ENCODE measurements at regions not wholly inside any gene's neighbourhood (a gene's known extent, or its start where the extent isn't known, plus 50 kb on each side); places are given as distances from the start of the nearest gene placed in this dataset.

DNA sequence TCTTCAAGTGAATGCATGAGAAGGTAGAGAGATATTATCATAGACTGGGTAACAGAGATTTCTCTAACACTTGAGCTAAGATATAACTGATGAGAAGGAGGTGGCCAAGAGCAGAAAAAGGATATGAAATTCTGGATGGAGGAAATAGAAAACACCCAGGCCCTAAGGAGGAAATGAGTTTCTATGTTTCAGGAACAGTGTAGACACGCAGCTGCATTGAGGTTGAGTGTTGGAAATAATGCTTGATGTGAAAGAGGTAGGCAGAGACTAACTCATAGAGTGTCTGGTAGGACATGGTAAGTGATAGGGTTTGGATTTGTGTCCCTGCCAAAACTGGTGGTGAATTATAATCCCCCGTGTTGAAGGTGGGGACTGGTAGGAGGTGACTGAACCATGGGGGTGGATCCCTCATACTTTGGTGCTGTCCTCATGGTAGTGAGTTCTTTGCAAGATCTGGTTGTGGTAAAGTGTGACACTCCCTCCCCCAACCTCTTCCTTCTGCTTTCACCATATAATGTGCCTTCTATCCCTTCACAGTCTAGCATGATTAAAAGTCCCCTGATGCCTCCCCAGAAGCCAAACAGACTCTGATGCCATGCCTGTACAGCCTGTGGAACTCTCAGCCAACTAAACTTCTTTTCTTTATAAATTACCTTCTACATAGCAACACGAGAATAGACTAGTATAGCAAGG lies 787.3 kb downstream of the EDEM1 start:
- no TSS peak for BruUV-seq (replicated peaks)
- POLR2A ChIA-PET = interaction anchor here (1.5 kb wide), 1 partner anchor 10 kb away, joined by 3 read pairs; no protein-coding TSS in a partner anchor
- CTCF ChIA-PET (ENCODE audit: unreplicated experiment) = no interaction called here
- Histone ChIP-seq H3K9me3 (ENCODE audit: low read length) (no peaks in the 10 kb centered on the region), H4K20me1 (ENCODE audit: insufficient read depth, low read length) (no peaks in the 10 kb centered on the region), H3K79me2 (ENCODE audit: insufficient read depth, low read depth, low read length) (no peaks in the 10 kb centered on the region), H3K4me1 (ENCODE audit: insufficient read depth, low read length, poor library complexity, severe bottlenecking) (no peaks in the 10 kb centered on the region), H3K27ac (ENCODE audit: low read depth, low read length, poor library complexity, severe bottlenecking) (no peak overlapping the region), H3K36me3 (ENCODE audit: insufficient read depth, low read length) (no peaks in the 10 kb centered on the region), H2AFZ (ENCODE audit: low read length) (no peak overlapping the region), H3K4me3 (ENCODE audit: low read depth, low read length, poor library complexity, severe bottlenecking) (no peak overlapping the region), H3K4me2 (ENCODE audit: low read length) (no peak overlapping the region), H3K9me2 (ENCODE audit: insufficient read depth, low read length) (no peaks in the 10 kb centered on the region)
- no peak for DNase-seq (ENCODE audit: low spot score)
- TF ChIP-seq EZH2phosphoT487 (IDR thresholded peaks at IDR 0.05; ENCODE audit: borderline replicate concordance, low read depth, low read length) = no peak
- TF ChIP-seq, protein P1, sequence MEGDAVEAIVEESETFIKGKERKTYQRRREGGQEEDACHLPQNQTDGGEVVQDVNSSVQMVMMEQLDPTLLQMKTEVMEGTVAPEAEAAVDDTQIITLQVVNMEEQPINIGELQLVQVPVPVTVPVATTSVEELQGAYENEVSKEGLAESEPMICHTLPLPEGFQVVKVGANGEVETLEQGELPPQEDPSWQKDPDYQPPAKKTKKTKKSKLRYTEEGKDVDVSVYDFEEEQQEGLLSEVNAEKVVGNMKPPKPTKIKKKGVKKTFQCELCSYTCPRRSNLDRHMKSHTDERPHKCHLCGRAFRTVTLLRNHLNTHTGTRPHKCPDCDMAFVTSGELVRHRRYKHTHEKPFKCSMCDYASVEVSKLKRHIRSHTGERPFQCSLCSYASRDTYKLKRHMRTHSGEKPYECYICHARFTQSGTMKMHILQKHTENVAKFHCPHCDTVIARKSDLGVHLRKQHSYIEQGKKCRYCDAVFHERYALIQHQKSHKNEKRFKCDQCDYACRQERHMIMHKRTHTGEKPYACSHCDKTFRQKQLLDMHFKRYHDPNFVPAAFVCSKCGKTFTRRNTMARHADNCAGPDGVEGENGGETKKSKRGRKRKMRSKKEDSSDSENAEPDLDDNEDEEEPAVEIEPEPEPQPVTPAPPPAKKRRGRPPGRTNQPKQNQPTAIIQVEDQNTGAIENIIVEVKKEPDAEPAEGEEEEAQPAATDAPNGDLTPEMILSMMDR (conservative IDR thresholded peaks at IDR 0.05; ENCODE audit: low read length) = no peak
- intact Hi-C loops (cut with micrococcal nuclease; ENCODE audit: unreplicated experiment) = no loop called here

DNA sequence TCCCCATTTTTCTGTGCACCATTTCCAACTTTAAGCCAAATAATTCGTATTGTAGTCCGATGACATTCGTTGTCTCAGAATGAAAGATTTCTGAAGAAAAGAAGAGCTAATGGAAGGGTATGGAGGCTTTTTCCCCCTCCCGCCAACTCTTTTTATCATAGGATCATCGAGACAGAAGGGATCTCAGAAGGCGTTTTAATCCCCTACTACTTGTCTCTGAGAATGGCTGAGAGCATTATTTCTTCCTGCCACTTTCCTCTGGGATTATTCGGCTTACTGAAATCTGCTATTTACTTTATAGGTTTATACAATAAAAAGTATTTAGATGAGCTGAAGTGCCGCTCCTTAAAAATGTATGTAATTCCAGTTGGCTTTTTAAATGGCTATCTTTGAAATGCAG lies 789.8 kb downstream of the EDEM1 start:
- no peaks in the 10 kb centered on the region for H3K79me2 ChIP-seq (ENCODE audit: insufficient read depth, low read depth, low read length)
- no peaks in the 10 kb centered on the region for H3K4me1 ChIP-seq (ENCODE audit: insufficient read depth, low read length, poor library complexity, severe bottlenecking)
- CTCF ChIA-PET (ENCODE audit: unreplicated experiment) = no interaction called here
- intact Hi-C loops (cut with micrococcal nuclease; ENCODE audit: unreplicated experiment) = no loop called here
- TF ChIP-seq EZH2phosphoT487 (IDR thresholded peaks at IDR 0.05; ENCODE audit: borderline replicate concordance, low read depth, low read length) = no peak
- TF ChIP-seq, protein P1 (conservative IDR thresholded peaks at IDR 0.05; ENCODE audit: low read length) = no peak
- no peaks in the 10 kb centered on the region for H3K36me3 ChIP-seq (ENCODE audit: insufficient read depth, low read length)
- no peaks in the 10 kb centered on the region for H4K20me1 ChIP-seq (ENCODE audit: insufficient read depth, low read length)
- no peak overlapping the region for H3K4me3 ChIP-seq (ENCODE audit: low read depth, low read length, poor library complexity, severe bottlenecking)
- no peak overlapping the region for H2AFZ ChIP-seq (ENCODE audit: low read length)
- DNase-seq (ENCODE audit: low spot score) = no peak
- no peak overlapping the region for H3K27ac ChIP-seq (ENCODE audit: low read depth, low read length, poor library complexity, severe bottlenecking)
- POLR2A ChIA-PET = no interaction called here
- no peaks in the 10 kb centered on the region for H3K9me2 ChIP-seq (ENCODE audit: insufficient read depth, low read length)
- no TSS peak for BruUV-seq (replicated peaks)
- H3K4me2 ChIP-seq (ENCODE audit: low read length) = no peak overlapping the region
- no peaks in the 10 kb centered on the region for H3K9me3 ChIP-seq (ENCODE audit: low read length)

DNA sequence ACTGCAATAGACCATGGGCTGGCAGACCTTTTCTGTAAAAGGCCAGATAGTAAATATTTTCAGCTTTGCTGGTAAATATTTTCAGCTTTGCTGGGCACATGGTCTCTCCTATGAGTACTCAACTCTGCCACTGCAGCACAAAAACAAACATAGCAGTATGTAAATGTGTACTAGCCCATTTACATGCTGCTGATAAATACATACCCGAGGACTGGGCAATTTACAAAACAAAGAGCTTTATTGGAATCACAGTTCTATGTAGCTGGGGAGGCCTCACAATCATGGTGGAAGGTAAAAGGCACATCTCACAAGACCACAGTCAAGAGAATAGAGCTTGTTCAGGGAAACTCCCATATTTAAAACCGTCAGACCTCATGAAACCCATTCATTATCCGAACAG lies 793.0 kb downstream of the EDEM1 start:
- Histone ChIP-seq H3K4me1 (ENCODE audit: insufficient read depth, low read length, poor library complexity, severe bottlenecking) (no peaks in the 10 kb centered on the region), H3K9me2 (ENCODE audit: insufficient read depth, low read length) (no peaks in the 10 kb centered on the region), H3K9me3 (ENCODE audit: low read length) (no peaks in the 10 kb centered on the region), H3K4me3 (ENCODE audit: low read depth, low read length, poor library complexity, severe bottlenecking) (no peak overlapping the region), H3K4me2 (ENCODE audit: low read length) (no peak overlapping the region), H3K27ac (ENCODE audit: low read depth, low read length, poor library complexity, severe bottlenecking) (no peak overlapping the region), H3K36me3 (ENCODE audit: insufficient read depth, low read length) (no peaks in the 10 kb centered on the region), H2AFZ (ENCODE audit: low read length) (no peak overlapping the region), H4K20me1 (ENCODE audit: insufficient read depth, low read length) (no peaks in the 10 kb centered on the region), H3K79me2 (ENCODE audit: insufficient read depth, low read depth, low read length) (no peaks in the 10 kb centered on the region)
- no peak for TF ChIP-seq EZH2phosphoT487 (IDR thresholded peaks at IDR 0.05; ENCODE audit: borderline replicate concordance, low read depth, low read length)
- TF ChIP-seq, protein P1 (conservative IDR thresholded peaks at IDR 0.05; ENCODE audit: low read length) = no peak
- BruUV-seq (replicated peaks) = no TSS peak
- POLR2A ChIA-PET = interaction anchor here (0.5 to 0.9 kb wide), 2 partner anchors 9 kb away, joined by 3 read pairs; no protein-coding TSS in a partner anchor
- CTCF ChIA-PET (ENCODE audit: unreplicated experiment) = no interaction called here
- intact Hi-C loops (cut with micrococcal nuclease; ENCODE audit: unreplicated experiment) = no loop called here
- DNase-seq (ENCODE audit: low spot score) = no peak

Data from OCI-LY7 (cell line).